ENCODE measurements at regions not wholly inside any gene's neighbourhood (a gene's known extent, or its start where the extent isn't known, plus 50 kb on each side); places are given as distances from the start of the nearest gene placed in this dataset.

DNA sequence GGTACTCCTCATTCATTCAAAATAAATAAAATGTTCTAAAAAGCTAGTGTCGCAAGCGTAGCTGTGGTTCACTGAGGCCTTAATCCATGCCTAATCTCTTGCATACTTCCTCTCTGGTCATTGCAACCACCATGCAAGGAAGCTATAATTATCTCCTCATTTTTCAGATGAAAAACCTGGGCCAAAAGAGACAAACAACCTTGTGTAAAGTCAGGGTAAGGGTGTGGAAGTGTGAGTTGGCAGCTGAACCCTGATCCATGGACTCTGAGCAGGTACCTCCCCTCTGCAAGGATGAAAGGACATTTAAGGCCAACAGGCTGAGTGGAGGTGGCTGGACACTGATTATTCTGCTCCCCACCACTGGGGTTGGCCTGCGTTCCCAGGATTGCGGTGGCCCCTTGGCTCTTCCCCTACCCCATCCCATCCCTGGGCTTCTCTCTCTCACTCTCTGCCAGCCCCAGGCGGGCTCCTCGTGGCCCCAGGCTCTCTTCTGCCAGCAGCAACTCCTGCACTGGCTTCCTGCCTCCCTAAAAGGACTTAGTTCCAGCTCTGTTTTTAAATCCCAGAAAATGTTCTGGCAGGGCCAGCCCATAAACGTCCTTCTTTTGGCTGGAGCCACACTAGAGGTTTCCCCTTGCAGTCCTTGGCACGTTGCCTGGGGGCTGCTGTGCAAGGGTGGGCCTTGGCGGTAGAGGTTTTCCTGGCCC lies 72.0 kb upstream of the AFF3 start (continued):
- TF ChIP-seq, protein P1, sequence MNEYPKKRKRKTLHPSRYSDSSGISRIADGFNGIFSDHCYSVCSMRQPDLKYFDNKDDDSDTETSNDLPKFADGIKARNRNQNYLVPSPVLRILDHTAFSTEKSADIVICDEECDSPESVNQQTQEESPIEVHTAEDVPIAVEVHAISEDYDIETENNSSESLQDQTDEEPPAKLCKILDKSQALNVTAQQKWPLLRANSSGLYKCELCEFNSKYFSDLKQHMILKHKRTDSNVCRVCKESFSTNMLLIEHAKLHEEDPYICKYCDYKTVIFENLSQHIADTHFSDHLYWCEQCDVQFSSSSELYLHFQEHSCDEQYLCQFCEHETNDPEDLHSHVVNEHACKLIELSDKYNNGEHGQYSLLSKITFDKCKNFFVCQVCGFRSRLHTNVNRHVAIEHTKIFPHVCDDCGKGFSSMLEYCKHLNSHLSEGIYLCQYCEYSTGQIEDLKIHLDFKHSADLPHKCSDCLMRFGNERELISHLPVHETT (CRISPR knock-in tag; conservative IDR thresholded peaks at IDR 0.05), result no peak
- no peak for TF ChIP-seq SRSF4 (IDR thresholded peaks at IDR 0.05; ENCODE audit: low read depth, low read length, poor library complexity, severe bottlenecking)
- TF ChIP-seq ZNF343 (CRISPR knock-in tag; IDR thresholded peaks at IDR 0.05), result no peak
- TF ChIP-seq, protein P2, sequence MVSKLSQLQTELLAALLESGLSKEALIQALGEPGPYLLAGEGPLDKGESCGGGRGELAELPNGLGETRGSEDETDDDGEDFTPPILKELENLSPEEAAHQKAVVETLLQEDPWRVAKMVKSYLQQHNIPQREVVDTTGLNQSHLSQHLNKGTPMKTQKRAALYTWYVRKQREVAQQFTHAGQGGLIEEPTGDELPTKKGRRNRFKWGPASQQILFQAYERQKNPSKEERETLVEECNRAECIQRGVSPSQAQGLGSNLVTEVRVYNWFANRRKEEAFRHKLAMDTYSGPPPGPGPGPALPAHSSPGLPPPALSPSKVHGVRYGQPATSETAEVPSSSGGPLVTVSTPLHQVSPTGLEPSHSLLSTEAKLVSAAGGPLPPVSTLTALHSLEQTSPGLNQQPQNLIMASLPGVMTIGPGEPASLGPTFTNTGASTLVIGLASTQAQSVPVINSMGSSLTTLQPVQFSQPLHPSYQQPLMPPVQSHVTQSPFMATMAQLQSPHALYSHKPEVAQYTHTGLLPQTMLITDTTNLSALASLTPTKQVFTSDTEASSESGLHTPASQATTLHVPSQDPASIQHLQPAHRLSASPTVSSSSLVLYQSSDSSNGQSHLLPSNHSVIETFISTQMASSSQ (IDR thresholded peaks at IDR 0.05; ENCODE audit: low read depth), result no peak
- TF ChIP-seq, protein P2 (CRISPR knock-in tag; IDR thresholded peaks at IDR 0.05; ENCODE audit: borderline replicate concordance), result no peak
- no peak for TF ChIP-seq THAP11 (CRISPR knock-in tag; IDR thresholded peaks at IDR 0.05)
- TF ChIP-seq, protein P3, sequence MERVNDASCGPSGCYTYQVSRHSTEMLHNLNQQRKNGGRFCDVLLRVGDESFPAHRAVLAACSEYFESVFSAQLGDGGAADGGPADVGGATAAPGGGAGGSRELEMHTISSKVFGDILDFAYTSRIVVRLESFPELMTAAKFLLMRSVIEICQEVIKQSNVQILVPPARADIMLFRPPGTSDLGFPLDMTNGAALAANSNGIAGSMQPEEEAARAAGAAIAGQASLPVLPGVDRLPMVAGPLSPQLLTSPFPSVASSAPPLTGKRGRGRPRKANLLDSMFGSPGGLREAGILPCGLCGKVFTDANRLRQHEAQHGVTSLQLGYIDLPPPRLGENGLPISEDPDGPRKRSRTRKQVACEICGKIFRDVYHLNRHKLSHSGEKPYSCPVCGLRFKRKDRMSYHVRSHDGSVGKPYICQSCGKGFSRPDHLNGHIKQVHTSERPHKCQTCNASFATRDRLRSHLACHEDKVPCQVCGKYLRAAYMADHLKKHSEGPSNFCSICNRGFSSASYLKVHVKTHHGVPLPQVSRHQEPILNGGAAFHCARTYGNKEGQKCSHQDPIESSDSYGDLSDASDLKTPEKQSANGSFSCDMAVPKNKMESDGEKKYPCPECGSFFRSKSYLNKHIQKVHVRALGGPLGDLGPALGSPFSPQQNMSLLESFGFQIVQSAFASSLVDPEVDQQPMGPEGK (CRISPR knock-in tag; IDR thresholded peaks at IDR 0.05), result 0 out of 2 replicates have a peak, but pooled peaks have one; percentile 29
- no peak for TF ChIP-seq ZNF841 (CRISPR knock-in tag; IDR thresholded peaks at IDR 0.05; ENCODE audit: borderline replicate concordance)
- TF ChIP-seq ZNF674 (CRISPR knock-in tag; IDR thresholded peaks at IDR 0.05; ENCODE audit: low read depth), result no peak

Measured in HepG2 (cell line).